DMS79 (cell line): ENCODE measurements at regions not wholly inside any gene's neighbourhood (a gene's known extent, or its start where the extent isn't known, plus 50 kb on each side); places are given as distances from the start of the nearest gene placed in this dataset.

Source experiments
- DNase-seq: peaks from one replicate; lab custom pipeline; 2025; lab: John Stamatoyannopoulos, UW

DNA sequence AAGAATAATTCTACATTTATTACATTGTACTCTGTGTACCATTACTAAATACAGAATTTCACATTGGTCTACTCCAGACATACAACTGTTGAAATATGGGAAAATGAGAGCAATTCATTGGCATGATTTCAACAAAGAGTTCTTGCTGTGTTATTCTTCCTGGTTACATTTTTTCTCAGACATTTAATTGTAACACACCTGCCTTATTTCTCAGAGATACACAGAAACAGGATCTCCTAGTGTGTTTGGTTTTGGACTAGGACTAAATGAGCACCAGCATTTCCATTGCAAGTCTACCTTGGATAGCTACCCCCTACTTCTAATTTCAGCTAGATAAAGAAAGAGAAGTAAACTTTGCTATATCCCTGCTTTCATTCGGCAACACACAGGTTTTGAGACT lies 274.3 kb upstream of the CNTN4 start:
- no peak for DNase-seq

DNA sequence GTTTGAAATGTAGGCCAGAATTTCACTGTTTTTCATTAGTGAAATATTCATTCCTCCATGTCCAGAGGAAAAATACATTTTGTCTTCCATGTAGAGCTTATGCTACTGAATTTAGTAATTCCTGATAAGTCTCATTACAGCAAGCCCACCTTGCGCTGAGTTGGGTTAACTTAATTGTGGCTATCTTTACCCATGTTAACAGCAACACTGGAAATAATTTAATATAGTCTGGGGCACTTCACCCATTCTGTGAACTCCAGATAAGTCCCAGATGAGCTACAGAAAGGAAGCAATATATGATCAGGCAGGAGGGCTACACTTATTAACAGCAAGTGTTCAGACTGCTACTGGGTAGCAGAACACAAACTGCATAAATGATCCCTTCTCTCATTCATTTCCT lies 270.1 kb upstream of the CNTN4 start:
- no peak for DNase-seq

DNA sequence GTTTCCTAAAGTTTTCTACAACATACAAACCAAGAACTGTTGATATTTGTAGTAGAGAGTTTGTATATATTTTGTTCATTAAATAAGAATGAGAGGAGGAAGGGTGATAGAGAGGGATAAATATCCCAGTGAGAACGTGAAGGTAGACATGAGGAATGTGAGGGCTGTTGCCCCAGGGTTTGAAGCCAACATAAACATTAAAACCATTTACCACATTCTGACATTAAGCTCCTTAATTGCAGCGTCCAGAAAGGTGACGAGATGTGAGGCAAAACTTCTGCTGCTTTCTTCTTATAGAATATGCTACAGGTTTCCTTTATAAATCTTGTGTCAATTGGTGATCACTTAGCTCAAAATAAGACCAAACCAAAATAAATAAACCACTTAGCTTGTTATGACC lies 267.8 kb upstream of the CNTN4 start:
- no peak for DNase-seq

DNA sequence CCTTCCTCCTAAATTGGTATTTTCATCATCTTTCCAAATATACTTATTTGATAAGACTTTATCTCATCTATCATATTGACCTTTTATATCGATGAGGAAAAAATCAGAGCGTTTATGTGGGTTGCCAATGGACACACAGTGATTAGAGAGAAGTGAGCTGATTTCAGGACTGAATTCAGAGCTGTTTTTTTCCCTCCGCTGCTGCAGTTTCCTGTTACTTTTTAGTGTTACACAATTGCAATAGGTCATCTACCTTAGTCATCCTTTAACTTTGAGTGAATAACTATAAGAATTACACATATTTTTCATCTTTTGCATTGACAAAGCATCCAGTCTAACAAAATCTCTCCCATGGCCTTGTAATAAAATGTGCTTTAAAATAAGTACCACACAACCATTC lies 266.3 kb upstream of the CNTN4 start:
- DNase-seq = no peak

DNA sequence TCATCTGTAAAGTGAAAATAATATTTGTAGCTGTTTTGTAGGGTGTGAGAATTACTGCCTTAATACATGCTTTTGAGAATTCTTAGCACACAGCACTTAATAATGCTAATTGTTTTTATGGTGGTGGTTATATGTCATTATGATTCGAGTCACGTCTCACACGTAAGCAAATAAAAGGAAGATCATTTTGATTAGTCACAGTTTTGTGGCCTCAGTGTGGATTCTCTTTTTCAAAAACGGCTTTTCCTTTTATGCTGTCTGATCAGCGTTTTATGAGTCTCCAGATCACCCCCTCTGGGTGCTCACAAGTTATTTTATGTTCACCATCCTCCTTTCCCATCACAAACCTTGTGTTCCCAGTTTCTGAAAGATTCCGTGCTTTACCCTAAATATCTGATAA lies 255.6 kb upstream of the CNTN4 start:
- DNase-seq = no peak

DNA sequence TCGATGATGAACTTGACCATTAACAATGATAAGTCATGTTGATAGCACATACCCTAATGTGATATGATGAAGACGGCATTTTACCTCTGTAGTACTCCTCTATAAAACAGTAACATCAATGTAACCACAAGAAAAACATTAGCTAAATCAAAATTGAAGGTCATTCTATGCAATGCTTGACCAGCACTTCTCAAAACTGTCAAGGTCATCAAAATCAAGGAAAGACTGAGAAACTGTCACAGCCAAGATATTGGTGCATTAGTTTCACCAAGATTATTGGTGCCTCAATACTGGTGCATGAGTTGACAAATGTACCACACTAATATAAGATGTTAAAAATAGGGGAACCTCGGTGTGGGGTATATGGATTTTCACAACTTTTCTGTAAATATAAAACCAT lies 251.1 kb upstream of the CNTN4 start:
- no peak for DNase-seq

DNA sequence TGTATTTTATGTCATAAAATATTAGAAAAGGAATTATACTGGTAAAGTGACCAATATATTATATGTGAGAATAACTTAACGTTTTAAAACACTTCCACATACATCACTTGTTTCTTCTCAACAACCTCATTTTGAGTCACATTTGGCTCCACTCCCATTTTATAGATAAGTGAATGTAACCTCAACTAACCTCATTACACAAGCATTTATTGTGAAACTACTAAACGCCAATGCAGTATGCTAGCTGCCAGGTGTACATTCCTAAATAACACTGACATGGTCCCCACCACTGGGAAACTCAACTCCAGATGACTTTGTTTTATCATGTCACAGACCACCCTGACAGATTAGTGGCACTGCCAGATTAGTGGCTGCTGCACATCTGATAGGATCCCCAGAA lies 249.7 kb upstream of the CNTN4 start:
- no peak for DNase-seq

DNA sequence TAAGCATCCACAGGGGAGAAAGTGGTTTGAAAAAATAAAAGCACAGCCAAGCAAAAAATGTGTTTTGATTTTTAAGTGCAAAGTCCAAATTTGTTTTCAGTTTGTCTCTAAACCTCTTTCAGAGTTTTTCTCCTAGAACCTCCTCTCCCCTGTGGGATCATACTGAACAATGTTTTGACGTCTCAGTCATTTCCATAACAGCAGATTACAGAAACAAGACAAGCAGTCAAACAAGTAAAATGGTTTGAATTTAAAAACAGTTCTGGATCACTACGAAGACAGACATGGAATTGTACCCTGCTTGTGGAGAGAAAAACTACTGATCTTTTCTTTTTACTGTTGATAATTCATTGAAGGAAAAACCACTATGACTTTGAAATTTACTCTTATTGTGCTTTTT lies 245.7 kb upstream of the CNTN4 start:
- no peak for DNase-seq

DNA sequence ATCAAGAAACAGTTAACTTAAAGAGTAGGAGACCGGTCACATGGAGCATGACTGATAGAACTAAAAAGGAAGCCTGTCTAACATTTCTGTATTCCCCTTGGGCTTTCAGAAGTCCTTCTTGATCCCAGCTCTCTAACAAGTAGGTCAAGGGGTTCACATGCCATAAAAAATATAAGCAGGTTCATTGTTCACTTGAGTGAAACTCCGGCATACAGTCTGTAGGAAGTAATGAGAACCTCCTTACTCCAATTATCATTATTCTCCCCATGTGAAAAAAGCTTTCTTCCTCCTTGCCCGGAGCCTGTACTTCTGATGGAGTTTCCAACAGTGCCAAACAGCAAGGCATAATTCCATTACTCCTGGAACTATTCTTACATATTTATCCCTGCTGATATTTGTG lies 242.8 kb upstream of the CNTN4 start:
- no peak for DNase-seq

DNA sequence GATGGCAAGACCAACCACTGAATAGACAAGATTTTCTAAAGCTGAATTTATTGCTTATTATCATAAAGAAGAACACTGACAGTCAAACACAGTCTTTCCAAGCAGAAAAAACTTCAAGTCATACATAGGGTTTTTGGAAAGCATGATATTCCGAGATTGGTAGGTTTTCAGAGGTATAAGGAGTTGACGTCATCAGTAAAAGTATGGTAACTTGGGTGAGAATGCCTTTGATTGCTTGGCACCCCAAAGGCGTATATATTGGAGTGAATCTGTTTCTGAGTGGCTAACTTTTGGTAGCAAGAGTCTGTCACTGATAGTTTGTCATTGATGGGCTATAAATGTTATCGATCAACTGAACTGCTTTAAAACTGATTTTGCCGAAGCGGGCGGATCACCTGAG lies 227.9 kb upstream of the CNTN4 start:
- DNase-seq = no peak

DNA sequence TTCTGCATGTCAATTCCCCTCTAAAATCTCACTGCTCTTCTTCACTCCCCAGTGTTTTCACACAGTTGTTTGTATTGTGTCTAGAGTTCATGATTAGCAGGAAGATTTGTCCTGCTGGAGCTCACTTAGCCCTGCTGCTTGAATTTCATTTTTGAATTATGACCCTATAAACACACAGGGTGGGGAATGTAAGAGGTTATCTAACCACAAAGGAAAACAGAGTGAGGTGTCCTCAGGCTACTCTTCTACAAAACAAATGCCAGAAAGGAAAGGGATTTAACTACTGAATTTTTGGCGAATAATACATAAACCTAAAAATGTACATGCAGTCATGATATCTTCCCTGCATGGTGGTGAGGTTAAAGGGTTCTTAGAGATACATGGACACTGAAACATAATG lies 215.1 kb upstream of the CNTN4 start:
- DNase-seq = no peak

DNA sequence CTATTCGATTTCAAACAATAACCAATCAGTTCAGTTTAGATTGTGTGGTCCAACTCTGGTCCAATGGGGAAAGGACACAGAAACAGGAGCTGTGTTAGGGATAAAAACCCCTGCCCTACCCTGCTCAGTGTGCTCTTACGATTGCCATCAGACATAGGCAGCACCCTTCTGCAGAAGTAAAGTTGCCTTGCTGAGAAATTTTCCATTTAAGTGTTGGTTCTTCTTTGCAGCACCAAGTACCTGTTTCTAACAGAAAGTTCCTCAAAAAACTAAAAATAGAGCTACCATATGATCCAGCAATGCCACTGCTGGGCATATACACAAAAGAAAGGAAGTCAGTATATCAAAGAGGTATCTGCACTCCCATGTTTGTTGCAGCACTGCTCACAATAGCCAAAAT lies 206.2 kb upstream of the CNTN4 start:
- no peak for DNase-seq

DNA sequence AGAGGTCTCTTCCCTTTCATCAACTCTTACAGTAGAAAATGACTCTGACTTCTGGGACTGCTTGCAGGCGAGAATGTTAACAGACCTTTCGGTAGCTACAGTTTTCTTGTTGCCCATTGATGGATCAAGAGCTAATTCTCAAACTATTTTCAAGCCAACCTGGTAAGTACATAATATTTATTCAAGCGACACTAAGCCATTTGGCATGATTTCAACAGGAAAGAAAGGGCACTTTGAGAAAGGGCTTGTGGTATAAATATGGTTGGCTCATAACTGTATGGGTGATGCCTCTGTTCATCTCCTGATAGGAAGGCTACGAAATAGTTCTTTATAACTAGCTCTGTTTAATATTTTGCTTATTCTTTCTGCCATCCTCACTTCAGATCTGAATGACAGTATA lies 196.2 kb upstream of the CNTN4 start:
- DNase-seq = peak; percentile 48

DNA sequence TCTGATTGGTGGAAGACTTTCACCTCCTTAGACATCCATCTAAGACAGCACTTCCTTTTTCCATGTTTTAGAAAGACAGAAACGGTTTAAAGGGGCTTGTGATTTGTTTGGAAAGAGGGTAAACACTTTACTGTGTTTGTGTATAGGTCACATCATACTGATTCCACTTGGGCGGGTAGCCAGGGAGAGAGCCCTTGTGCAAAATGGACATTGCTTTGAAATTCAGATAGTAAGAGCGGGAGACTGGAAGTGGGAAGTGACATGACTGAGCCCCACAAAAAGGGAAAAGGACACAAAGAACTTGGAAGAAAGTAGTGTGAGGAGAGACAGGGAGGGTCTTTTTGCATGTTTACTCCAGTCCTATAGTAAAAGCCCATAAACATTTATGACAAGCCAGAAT lies 195.6 kb upstream of the CNTN4 start:
- no peak for DNase-seq

DNA sequence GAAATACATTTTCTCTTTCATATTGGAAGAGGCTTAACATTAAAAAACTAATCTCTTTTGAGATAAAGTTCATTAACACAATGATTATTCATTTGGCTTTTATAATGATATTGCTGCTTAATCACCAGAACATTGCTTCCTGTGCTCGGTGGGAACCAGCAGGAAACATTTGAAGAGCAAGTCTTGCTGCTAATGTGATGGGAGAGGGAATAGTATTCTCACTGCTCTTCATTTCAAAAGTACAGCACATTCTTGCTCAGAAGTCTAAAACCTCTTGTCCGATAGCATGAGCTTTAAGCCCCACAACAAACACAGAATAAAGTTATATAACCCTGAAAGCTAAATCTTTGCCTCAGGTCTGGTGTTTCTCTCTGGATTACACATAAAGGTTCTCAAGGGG lies 190.8 kb upstream of the CNTN4 start:
- no peak for DNase-seq

DNA sequence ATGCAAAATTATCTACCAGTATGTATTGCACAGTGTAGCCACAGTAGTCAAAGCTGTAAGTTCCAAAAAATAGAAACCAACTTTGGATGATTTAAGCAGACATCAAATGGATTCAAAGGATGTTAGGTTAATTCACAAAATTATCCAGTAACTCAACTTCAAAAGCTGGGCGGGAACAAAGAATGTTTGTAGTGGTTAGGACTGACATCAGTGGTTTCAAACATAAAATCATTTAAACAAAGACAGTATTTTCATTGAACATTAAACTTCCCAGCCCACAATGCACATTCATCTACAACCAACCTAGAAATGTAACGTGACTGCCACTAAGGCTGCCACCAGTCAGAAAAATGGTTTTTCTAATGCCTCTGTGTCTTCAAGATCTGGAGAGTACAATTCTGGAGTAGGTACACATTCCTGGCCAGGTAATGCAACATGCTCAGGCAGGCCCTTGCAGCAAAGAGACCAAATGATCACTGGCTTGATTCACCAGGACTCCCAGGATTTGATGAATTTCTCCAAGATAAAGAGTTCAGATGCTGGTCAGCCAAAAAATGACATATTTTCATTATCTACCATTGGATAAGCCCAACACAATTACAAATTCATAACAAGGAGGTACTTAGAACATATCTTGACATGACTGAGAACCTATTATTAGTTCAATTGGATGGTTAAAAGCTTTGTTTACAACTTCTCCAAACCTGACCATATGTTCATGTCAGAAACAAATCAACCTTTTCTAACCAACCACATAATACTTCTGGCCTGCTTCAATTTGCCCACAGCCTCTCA lies 189.8 kb upstream of the CNTN4 start:
- DNase-seq = peak; percentile 67

DNA sequence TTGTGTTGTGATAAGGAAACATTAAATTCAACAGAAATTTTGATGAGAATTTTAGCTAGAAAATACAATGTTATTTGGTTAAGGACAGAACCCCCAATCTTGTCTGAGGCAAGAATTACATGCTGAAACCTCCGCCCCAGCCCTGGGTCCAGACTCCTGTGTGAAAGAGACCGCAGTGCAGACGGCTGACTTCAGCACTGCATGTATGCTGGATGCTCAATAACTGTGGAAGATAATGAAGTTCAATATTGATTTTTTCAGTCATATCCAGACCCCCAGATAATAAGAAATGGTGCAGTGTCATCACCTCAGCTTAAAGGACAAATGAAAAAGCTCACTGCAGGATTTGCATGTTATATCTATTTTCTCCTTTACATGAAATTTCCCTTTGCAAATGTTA lies 188.3 kb upstream of the CNTN4 start:
- DNase-seq = no peak

DNA sequence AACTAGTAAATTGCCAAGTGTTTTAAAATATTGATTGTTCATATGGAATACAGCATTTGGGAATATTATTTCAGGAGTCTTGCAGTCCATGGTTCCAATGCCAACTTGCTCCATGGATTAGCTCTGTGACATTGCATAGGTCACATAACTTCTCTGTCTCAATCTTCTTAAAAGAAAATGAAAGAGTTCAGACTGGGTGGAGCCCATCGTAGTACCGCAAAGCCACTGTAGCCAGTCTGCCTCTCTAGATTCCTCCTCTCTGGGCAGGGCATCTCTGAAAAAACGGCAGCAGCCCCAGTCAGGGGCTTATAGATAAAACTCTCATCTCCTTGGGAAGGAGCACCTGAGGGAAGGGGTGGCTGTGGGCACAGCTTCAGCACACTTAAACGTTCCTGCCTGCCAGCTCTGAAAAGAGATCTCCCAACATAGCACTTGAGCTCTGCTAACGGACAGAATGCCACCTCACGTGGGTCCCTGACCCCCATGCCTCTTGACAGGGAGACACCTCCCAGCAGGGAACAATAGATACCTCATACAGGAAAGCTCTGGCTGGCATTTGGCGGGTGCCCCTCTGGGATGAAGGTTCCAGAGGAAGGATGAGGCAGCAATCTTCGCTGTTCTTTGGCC lies 168.8 kb upstream of the CNTN4 start:
- DNase-seq = no peak

DNA sequence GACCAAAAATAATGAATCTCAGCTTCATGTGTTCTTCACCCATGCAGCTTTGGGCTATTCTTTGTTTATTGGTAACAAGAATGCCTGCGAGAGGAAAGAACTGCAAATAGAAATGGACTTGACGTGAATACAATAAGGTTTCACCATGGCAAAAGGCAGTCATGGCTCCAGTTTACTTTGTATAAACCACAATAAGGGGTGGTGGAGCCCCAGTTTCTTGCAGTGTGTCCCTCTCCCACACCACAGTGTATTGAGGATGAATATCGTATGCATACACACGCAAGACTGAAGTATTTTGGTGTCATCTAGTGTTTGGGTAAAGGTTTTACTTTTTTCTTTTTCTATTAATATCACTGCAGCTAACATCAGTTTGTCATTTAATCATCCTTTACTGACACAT lies 159.7 kb upstream of the CNTN4 start:
- no peak for DNase-seq

DNA sequence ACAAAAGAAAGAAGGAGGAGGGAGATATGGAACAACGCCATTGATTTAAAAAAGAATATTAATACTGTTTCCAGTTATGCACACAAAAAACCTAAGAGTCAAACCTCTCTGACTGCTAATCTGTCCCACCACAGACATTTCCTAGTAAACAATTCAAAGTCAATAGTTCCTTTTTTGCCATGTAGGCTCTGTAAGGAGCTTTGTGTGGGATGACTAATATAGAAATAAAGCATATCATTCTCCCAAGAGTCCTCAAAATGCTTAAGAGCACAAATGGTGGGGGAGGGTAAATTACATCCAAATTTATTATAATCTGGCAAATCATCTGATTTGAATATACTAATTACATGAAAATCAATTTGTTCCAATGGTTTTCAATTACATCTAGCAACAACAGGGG lies 155.9 kb upstream of the CNTN4 start:
- no peak for DNase-seq

DNA sequence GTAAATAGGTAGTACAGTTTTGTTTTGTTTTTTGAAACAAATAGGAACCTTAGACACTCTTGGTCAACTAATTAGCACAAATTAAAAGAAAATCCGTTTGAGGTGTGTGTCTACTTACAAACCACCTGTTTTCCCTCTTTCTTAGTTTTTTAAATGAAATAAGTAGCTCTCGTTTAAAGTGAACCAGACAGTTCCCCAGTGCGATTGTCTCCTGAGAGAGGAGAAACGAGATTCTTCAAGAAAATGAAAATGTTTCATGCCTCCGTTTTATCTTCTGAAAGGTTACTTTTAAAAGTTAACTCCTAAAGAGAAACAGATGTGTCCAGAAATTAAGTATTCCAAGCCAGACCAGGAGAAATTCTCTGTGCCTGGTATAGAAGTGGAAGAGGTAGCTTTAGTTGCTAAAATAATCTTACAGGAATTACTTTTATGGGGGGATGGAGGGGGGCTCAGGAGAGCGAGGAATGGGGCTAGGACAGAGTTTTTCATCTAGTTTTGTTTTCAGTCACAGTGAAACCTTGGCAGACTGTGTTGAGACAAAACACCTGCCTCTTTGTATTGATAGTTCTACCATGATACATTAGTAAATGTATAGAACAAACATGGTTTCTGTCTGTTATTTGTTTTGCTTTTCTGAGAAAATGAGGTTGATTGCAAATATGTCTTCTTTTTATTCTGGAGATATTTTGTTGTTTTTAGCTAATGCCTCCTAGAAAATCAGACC lies 155.1 kb upstream of the CNTN4 start:
- DNase-seq = no peak

DNA sequence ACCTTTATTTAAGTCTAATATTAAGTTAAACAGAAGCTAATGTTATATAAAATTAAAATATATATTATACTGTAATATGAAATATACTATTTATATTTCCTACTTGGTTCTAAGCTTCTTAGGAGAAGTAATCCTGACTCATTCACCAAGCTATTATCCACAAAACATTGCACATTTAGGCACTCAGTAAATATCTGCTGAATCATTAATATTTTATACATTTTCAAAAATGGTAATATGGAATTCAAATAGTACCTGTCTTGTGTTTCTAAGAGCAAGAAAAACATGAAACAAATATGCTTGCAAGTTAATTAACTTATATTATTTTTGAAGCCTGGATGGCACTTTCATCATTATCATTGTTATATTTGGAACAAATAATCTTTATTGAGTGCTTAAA lies 153.0 kb upstream of the CNTN4 start:
- no peak for DNase-seq

DNA sequence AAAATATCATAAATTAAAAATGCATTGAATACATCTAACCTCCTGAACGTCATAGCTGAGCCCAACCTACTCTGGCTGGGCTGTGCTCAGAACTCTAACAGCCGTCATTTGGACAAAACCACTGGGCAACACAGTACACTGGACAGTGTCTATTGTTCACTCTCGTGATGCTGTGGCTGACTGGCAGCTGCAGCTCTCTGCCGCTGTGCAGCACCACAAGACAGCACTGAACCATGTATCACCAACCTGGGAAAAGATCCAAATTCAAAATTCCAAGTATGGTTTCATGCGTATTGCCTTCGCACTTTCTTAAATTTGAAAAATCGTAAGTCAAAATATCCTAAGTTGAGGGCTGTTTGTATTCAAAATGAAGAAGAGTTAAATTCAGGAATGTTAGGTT lies 145.1 kb upstream of the CNTN4 start:
- no peak for DNase-seq
